ENCODE measurements at regions not wholly inside any gene's neighbourhood (a gene's known extent, or its start where the extent isn't known, plus 50 kb on each side); places are given as distances from the start of the nearest gene placed in this dataset.

DNA sequence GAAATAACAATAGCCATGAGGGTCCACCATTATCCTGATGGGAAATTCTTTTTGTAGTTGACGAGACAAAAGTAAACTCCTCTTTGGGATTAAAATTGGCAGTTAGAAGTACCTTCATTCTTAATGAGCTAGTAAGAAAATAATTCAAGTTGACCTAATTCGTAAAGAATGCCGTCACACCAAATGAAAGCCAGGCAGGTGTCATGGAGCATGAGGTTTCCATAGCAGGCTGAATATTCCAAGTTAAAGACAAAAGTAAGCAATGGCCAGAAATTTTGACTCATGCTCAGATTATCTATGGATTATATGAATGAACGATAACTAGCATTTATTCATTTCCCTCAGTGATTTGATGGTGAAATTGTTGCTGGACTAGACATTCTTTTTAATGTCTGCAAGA, 192.2 kb upstream of the FAT1 start:
- Mint-ChIP-seq H3K27me3 (no peaks in the 10 kb centered on the region), H3K27ac (no peak overlapping the region), H3K9me3 (peaks cover 4% of the 10 kb centered on the region), H3K36me3 (no peaks in the 10 kb centered on the region), H3K4me1 (no peaks in the 10 kb centered on the region), H3K4me3 (no peak overlapping the region)
- DNase-seq: no peak

DNA sequence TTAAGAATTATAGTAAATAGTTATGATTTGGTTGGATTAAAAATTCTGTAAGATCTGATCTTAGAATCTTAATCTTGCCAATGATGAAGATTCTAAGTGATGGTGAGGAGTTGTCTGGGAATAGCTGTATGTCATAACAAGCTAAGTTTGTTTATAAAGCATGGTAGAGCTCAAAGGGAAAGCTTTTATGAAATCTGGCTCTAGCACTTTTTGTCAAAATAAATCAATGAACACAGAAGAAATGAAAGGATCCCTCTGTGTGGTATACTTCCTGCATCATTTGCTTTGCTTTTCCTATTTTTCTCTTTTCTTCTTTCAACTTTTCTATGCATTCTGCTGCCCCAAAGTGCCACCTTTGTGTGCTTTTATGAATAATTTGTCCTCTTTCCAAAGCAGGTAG, 193.5 kb upstream of the FAT1 start:
- H3K36me3 Mint-ChIP-seq: no peaks in the 10 kb centered on the region
- H3K9me3 Mint-ChIP-seq: peaks cover 4% of the 10 kb centered on the region
- DNase-seq: no peak
- H3K4me1 Mint-ChIP-seq: no peaks in the 10 kb centered on the region
- no peaks in the 10 kb centered on the region for H3K27me3 Mint-ChIP-seq
- no peak overlapping the region for H3K27ac Mint-ChIP-seq
- H3K4me3 Mint-ChIP-seq: no peak overlapping the region

DNA sequence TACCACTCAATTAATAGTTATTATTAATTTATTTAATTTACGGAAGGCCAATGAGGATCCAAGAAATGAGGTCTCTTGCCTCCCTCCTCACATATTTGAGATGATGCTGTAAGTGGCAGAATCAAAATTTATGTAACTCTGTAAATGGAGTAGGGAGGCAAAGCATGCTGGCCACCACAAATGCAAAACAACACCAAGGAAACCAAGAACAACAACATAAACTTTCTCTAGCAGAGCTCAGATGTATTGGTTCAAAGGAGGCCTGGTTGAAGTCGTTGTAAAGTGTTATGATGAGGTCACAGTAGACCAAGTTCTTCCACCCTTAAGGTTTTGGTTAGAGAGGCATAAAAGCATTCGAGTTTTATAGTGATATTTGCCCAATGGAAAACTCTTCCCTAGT, 194.8 kb upstream of the FAT1 start:
- no peak overlapping the region for H3K27ac Mint-ChIP-seq
- H3K27me3 Mint-ChIP-seq: no peaks in the 10 kb centered on the region
- H3K4me1 Mint-ChIP-seq: no peaks in the 10 kb centered on the region
- H3K4me3 Mint-ChIP-seq: no peak overlapping the region
- peaks cover 4% of the 10 kb centered on the region for H3K9me3 Mint-ChIP-seq
- no peak for DNase-seq
- H3K36me3 Mint-ChIP-seq: no peaks in the 10 kb centered on the region

DNA sequence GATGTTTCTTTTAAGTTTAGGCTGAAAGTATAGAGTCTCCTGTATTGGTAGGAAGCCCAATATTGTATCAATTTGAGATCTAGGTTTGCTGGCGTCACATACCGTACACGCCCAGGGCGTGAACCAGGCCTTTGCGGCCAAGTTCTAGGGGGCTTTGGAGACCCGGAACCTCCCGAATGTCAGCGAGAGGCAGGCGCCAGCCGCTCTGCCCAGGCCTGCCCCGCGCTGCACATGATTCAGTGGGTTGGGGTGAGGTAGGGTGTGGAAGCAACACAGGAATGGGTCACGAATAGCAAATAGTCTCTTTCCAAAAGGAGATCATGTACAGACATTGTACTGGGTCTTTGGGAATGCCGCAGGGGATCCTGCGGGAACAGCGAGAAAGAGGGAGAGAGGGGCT, 195.7 kb upstream of the FAT1 start:
- Mint-ChIP-seq H3K27me3 (no peaks in the 10 kb centered on the region), H3K36me3 (no peaks in the 10 kb centered on the region), H3K9me3 (peaks cover 4% of the 10 kb centered on the region), H3K4me3 (no peak overlapping the region), H3K4me1 (no peaks in the 10 kb centered on the region), H3K27ac (no peak overlapping the region)
- no peak for DNase-seq

DNA sequence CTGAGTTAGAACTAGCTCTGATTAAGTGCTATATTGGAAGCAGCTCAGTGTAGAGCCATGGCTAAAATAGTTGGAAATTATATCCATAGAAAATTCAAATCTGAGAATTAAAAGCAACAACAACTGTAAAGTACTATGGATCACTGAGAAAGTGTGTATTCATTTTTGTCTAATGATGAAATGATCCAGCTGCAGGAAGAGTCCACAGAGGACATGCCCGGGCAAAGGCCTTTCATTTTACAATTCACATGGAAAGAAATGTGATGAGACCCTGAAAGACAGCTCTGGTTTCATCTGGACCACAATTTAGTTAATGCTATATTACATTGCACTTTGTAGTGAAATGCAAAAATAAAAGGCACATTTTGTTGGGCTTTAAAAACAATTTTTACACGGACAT, 196.8 kb upstream of the FAT1 start:
- DNase-seq: no peak
- Mint-ChIP-seq H3K27ac (no peak overlapping the region), H3K27me3 (no peaks in the 10 kb centered on the region), H3K36me3 (no peaks in the 10 kb centered on the region), H3K9me3 (peaks cover 4% of the 10 kb centered on the region), H3K4me1 (no peaks in the 10 kb centered on the region), H3K4me3 (no peak overlapping the region)

DNA sequence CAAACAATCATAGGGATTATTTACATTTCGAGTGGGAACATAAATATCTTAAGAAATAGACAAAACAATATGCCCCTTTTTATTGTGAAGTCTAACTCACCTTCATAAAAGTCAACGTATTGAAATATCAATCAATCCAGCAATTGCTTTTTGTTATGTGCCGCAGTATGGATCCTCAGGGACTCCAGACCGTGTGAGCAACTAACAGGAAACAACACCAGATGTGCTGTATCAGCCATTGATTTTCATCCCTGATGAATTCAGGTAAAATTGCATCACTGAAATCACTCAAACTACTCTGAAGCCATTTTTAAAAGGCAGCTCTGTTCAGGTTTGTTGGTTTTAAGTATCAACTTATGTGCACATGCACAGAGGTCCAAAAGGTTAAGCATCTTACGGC, 197.3 kb upstream of the FAT1 start:
- Mint-ChIP-seq H3K9me3 (peaks cover 4% of the 10 kb centered on the region), H3K27me3 (no peaks in the 10 kb centered on the region), H3K36me3 (no peaks in the 10 kb centered on the region), H3K4me1 (no peaks in the 10 kb centered on the region), H3K27ac (no peak overlapping the region), H3K4me3 (no peak overlapping the region)
- no peak for DNase-seq

DNA sequence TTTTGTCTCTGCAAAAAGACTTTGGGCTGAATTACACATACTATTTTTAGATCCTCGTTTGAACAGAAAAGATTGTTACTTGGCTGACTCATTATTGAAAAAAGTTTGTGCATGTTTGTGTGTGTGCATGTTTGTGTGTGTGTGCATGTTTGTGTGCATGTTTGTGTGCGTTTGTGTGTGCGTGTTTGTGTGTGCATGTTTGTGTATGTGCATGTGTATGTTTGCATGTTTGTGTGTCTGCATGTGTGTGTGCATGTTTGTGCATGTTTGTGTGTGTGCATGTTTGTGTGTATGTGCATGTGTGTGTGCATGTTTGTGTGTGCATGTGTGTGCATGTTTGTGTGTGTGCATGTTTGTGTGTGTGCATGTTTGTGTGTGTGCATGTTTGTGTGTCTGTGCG, 201.1 kb upstream of the FAT1 start:
- no peak overlapping the region for H3K27ac Mint-ChIP-seq
- H3K9me3 Mint-ChIP-seq: no peaks in the 10 kb centered on the region
- DNase-seq: no peak
- H3K4me3 Mint-ChIP-seq: no peak overlapping the region
- no peaks in the 10 kb centered on the region for H3K36me3 Mint-ChIP-seq
- no peaks in the 10 kb centered on the region for H3K4me1 Mint-ChIP-seq
- no peaks in the 10 kb centered on the region for H3K27me3 Mint-ChIP-seq

DNA sequence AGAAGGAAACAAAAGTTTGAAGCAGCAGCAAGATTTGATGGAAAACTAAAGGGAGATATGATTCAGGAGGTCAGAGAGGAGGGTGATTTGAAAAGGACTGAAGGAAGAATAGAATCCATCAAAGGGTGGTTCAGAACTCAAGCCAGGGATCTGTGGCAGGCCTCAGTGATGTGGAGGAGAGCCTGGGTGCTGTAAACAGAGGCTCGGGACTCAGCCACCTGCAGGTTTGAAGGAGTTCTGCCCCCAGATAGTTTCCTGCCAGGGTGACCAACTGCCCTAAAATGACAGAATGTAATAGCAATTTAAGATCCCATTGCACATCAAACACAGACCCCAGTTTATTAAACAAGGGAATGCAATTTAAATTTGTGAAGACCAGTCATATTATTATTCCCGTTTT, 204.0 kb upstream of the FAT1 start:
- Mint-ChIP-seq H3K36me3 (no peaks in the 10 kb centered on the region), H3K4me1 (no peaks in the 10 kb centered on the region), H3K27me3 (no peaks in the 10 kb centered on the region), H3K27ac (no peak overlapping the region), H3K9me3 (peaks cover 3% of the 10 kb centered on the region), H3K4me3 (no peak overlapping the region)
- DNase-seq: no peak

DNA sequence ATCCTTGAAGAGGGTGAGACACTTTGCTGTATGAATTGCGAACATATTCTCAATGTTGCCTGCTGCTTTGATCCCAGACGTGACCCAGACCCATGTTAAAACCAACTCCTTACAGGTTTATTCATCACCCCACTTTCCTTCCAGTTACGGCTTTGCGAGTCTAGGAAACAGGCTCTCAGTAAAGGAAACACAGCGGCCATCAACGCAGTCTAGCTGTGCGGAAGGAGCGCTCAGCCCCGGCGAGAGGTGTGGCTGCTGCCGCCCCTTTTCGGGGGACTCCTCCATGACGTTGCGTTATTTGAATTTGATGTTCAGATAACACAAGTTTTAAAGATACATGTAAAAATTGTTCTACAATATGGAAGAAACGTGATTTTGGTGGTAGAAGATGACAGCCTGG, 206.4 kb upstream of the FAT1 start:
- Mint-ChIP-seq H3K27ac (no peak overlapping the region), H3K9me3 (peaks cover 3% of the 10 kb centered on the region), H3K27me3 (no peaks in the 10 kb centered on the region), H3K36me3 (no peaks in the 10 kb centered on the region), H3K4me3 (no peak overlapping the region), H3K4me1 (no peaks in the 10 kb centered on the region)
- no peak for DNase-seq

DNA sequence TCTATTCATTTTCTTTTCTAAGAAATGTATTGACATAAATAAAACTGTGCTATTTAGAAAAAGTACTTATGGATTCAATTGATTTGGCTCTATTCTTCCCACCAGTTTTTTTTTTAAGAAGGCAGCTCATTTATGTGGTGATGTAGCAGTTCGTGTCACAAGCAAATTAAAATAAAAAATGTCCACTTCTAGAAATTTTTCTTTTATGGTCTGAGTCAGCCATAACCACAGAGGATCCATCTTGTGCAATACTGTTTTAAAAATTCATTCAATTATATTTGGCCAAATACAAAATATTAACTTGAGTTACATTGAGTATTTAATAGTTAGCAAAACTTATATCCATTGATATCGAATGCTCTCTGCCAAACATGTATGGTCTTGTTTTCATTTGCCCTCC, 207.9 kb upstream of the FAT1 start:
- H3K36me3 Mint-ChIP-seq: no peaks in the 10 kb centered on the region
- H3K4me1 Mint-ChIP-seq: no peaks in the 10 kb centered on the region
- no peak overlapping the region for H3K4me3 Mint-ChIP-seq
- no peak for DNase-seq
- H3K27ac Mint-ChIP-seq: no peak overlapping the region
- H3K27me3 Mint-ChIP-seq: no peaks in the 10 kb centered on the region
- H3K9me3 Mint-ChIP-seq: peaks cover 3% of the 10 kb centered on the region

DNA sequence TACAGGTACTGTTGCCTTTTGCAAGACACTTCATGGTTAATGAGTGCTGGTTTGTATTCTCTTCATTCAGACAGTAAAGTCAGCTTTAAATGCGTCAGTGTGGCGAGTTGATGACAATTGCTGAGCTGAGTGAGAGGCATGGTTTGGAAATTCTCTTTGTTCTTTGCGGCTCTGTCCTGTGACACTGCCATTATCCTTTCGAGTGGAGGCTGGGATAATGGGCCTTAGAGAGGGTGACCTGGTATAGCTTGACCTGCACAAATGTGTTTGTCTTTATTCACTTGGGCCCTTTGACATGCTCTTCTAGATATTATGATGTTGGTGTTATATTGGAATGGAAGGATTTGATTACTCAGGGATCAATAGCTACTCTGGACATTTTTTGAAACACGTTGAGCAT, 208.5 kb upstream of the FAT1 start:
- no peaks in the 10 kb centered on the region for H3K27me3 Mint-ChIP-seq

DNA sequence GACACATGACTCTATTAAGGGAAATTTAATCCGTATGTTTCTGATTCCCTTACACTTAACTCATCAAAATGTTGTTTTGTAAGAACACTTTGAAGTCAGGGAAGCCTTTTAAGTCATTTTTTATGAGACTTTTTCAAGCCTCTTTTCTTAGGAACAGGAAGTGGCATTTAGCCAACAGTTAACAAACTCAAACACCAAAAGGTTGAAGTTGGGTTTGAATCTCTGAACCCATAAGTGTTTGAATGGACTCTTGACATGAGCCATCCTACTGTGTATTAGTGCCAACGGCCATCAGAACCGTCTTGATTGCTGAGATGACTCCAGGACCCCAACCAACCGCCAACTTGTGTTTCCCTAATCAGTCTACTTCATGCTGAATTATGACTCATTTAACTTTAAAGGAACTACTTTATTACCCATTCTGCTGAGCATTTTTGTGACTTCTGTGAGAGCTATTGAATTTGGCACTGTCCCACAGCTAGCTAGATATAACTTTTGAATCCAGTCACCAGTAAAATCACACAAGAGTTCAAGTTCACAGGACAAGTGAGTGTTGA, 209.1 kb upstream of the FAT1 start:
- H3K4me1 Mint-ChIP-seq: no peaks in the 10 kb centered on the region
- DNase-seq: no peak
- H3K27ac Mint-ChIP-seq: no peak overlapping the region
- no peaks in the 10 kb centered on the region for H3K27me3 Mint-ChIP-seq
- no peak overlapping the region for H3K4me3 Mint-ChIP-seq
- H3K9me3 Mint-ChIP-seq: peaks cover 3% of the 10 kb centered on the region
- no peaks in the 10 kb centered on the region for H3K36me3 Mint-ChIP-seq

More for the DNA sequence above, 208.5 kb upstream of the FAT1 start:
- Mint-ChIP-seq H3K27ac (no peak overlapping the region), H3K36me3 (no peaks in the 10 kb centered on the region), H3K4me3 (no peak overlapping the region), H3K9me3 (peaks cover 3% of the 10 kb centered on the region), H3K4me1 (no peaks in the 10 kb centered on the region)
- no peak for DNase-seq

DNA sequence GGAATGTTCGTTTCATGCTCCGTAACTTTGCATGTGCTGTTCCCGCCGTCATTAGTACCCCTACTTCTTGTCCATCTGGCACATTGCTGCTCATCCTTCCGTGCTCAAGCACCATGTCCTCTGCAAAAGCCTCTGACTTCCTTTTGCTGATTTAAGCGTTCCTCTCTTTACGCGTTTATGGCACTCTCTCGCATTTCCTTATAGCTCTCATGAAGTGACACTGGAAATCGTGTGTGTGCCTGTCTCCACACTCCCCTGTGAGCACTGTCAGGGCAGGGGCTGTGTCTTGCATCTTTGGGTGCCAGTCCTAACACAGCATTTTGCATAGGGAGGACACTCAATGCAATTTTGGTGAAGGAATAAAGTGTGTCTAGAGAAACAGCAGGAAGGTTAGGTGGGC, 210.6 kb upstream of the FAT1 start:
- H3K27me3 Mint-ChIP-seq: no peaks in the 10 kb centered on the region
- no peaks in the 10 kb centered on the region for H3K36me3 Mint-ChIP-seq
- H3K4me1 Mint-ChIP-seq: no peaks in the 10 kb centered on the region
- H3K4me3 Mint-ChIP-seq: no peak overlapping the region
- H3K9me3 Mint-ChIP-seq: peaks cover 6% of the 10 kb centered on the region
- no peak for DNase-seq
- H3K27ac Mint-ChIP-seq: no peak overlapping the region

DNA sequence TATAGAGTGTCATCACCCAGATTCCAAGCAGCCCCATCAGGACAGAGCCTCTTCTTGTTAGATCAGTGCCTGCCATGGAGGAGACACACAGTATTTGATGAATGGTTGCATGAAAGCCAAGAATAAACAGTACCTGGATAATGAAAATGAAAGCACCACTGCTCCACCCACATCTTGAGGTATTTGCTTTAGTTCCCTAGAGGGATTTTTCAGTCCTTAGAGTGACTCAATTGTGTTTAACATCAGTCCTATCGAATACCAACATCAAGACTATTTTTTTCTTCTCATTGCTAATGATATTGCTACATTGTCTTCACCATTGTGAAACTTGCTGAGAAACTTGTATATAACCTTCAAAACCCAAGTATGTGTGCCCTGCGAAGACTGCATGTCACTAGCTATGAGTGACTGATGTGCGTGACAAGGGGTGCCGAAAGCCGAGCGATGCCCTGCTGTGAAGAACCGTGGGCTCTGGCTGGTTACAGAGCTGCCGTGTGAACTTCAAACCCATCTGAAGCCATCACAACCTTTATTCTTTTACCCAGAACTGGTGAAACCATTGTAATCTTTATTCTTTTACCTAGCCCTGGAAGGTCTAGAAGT, 211.3 kb upstream of the FAT1 start:
- H3K4me1 Mint-ChIP-seq: no peaks in the 10 kb centered on the region
- no peaks in the 10 kb centered on the region for H3K36me3 Mint-ChIP-seq
- no peak overlapping the region for H3K4me3 Mint-ChIP-seq

DNA sequence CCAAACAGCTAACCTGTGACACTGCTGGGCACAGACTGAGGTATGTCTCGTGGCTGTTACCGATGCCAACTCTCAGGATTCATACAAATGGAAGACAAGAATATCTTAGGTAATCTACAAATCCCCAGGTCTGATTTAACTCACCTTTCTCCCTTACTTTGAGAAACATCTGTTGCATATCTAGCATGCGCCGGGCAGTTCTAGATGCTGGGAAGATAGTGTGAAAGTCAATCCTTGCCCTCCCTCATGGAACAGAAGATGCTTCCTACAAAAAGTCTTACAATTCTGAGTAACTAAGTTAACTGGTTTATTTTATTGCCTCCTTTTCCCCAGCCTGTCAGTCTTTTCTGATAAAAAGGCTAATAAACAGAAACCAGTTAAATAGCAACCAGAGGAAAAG, 212.2 kb upstream of the FAT1 start:
- no peak for DNase-seq
- Mint-ChIP-seq H3K36me3 (no peaks in the 10 kb centered on the region), H3K4me3 (no peak overlapping the region), H3K9me3 (peaks cover 3% of the 10 kb centered on the region), H3K4me1 (no peaks in the 10 kb centered on the region), H3K27ac (no peak overlapping the region), H3K27me3 (no peaks in the 10 kb centered on the region)

More for the DNA sequence above, 211.3 kb upstream of the FAT1 start:
- no peaks in the 10 kb centered on the region for H3K27me3 Mint-ChIP-seq
- H3K27ac Mint-ChIP-seq: no peak overlapping the region
- H3K9me3 Mint-ChIP-seq: peaks cover 5% of the 10 kb centered on the region
- no peak for DNase-seq

DNA sequence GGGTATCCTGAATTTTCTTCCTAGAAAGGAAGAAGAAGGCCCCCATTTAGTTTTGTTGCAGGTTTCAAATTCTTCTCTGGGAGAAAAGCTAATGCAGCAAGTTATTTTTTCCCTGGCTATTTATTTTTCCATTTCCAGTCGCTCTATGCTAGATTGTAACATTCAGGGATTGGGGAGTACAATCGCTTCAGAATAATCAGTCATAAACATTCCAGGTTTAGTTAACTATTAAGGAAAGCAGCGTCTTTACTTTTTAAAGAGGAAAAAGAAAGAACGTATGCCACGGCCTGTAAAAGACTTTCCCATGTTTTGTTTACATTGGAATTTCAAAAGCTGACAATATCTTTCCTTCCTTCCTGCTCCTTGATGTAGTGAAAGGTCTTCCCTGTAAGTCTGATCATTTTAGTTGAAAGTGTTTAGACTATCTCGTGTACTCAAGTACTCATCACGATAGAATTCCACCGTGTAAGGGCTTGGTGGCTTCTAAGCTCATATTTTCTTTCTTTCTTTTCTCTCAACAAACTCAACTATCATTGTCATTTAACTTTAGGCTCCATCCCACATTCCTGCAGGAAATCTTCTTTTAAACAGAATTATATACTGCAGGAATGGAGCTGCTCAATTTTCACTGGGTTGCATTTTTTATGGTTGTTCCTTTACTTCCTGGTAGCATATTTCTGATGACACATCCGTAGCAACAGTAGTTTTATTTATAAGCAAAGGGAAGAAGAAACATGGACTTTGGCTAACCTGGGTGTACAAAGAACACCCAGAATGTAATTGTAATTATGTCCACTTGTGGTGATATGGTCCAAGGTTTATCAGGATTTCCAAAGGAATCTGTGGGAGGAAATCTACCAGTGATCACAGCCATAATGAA, 213.1 kb upstream of the FAT1 start:
- no peak overlapping the region for H3K4me3 Mint-ChIP-seq
- DNase-seq: no peak
- H3K4me1 Mint-ChIP-seq: no peaks in the 10 kb centered on the region
- peaks cover 3% of the 10 kb centered on the region for H3K9me3 Mint-ChIP-seq
- H3K27me3 Mint-ChIP-seq: no peaks in the 10 kb centered on the region
- H3K36me3 Mint-ChIP-seq: no peaks in the 10 kb centered on the region
- no peak overlapping the region for H3K27ac Mint-ChIP-seq
